Nephron progenitor cell (in vitro differentiated cells): ENCODE measurements at regions not wholly inside any gene's neighbourhood (a gene's known extent, or its start where the extent isn't known, plus 50 kb on each side); places are given as distances from the start of the nearest gene placed in this dataset.
"Not testable (repeated sequence)": the region's sequence is repeated elsewhere in the genome, so short reads cannot be mapped to it uniquely, and the experiment has no call there.

Source experiments
- DNase-seq: peaks from one replicate; pipeline ENCODE4 v3.0.0; 2021
- H3K27ac Mint-ChIP-seq: 2 replicates; pipeline ENCODE4 v1.8.0; 2021; ENCODE audit warnings: mild to moderate bottlenecking, moderate library complexity, mixed read lengths
- H3K27me3 Mint-ChIP-seq: 2 replicates; pipeline ENCODE4 v1.8.0; 2021; ENCODE audit warnings: mild to moderate bottlenecking, low read depth, mixed read lengths; ENCODE audit not compliant: poor library complexity
- H3K36me3 Mint-ChIP-seq: 2 replicates; pipeline ENCODE4 v1.8.0; 2021; ENCODE audit warnings: low read depth, mixed read lengths
- H3K4me1 Mint-ChIP-seq: 2 replicates; pipeline ENCODE4 v1.8.0; 2021; ENCODE audit warnings: mixed read lengths
- H3K4me3 Mint-ChIP-seq: 2 replicates; pipeline ENCODE4 v1.8.0; 2021; ENCODE audit warnings: mild to moderate bottlenecking, moderate library complexity, mixed read lengths
- H3K9me3 Mint-ChIP-seq: 2 replicates; pipeline ENCODE4 v1.8.0; 2021; ENCODE audit warnings: mild to moderate bottlenecking, moderate library complexity, mixed read lengths
- CTCF ChIP-seq: fragments of 200-600 bp; sonication (generic); IDR thresholded peaks from 2 replicates; pipeline ENCODE4 v1.5.0; 2021; ENCODE audit warnings: antibody characterized with exemption

GRCh38 chr1:80533775-80534334 is 1266.9 kb upstream of the ADGRL2 start:
- no peaks in the 10 kb centered on the region for H3K9me3 Mint-ChIP-seq
- no peak for DNase-seq
- H3K27ac Mint-ChIP-seq, result no peak overlapping the region
- H3K4me3 Mint-ChIP-seq, result no peak overlapping the region
- peaks cover 4% of the 10 kb centered on the region for H3K4me1 Mint-ChIP-seq
- H3K36me3 Mint-ChIP-seq, result no peaks in the 10 kb centered on the region
- TF ChIP-seq CTCF, result no peak
- no peaks in the 10 kb centered on the region for H3K27me3 Mint-ChIP-seq

GRCh38 chr1:80533093-80533492 is 1267.6 kb upstream of the ADGRL2 start:
- H3K27me3 Mint-ChIP-seq, result no peaks in the 10 kb centered on the region
- no peaks in the 10 kb centered on the region for H3K9me3 Mint-ChIP-seq
- TF ChIP-seq CTCF, result no peak
- H3K4me3 Mint-ChIP-seq, result no peak overlapping the region
- H3K4me1 Mint-ChIP-seq, result peaks cover 4% of the 10 kb centered on the region
- H3K27ac Mint-ChIP-seq, result no peak overlapping the region
- H3K36me3 Mint-ChIP-seq, result no peaks in the 10 kb centered on the region
- no peak for DNase-seq

GRCh38 chr1:80531182-80531581 is 1269.6 kb upstream of the ADGRL2 start:
- no peaks in the 10 kb centered on the region for H3K9me3 Mint-ChIP-seq

GRCh38 chr1:80529546-80529945 is 1271.2 kb upstream of the ADGRL2 start:
- Mint-ChIP-seq H3K27ac (no peak overlapping the region), H3K9me3 (no peaks in the 10 kb centered on the region), H3K4me3 (no peak overlapping the region), H3K27me3 (no peaks in the 10 kb centered on the region), H3K36me3 (no peaks in the 10 kb centered on the region), H3K4me1 (no peaks in the 10 kb centered on the region)
- DNase-seq, result no peak
- TF ChIP-seq CTCF, result no peak

More at GRCh38 chr1:80531182-80531581, 1269.6 kb upstream of the ADGRL2 start:
- Mint-ChIP-seq H3K36me3 (no peaks in the 10 kb centered on the region), H3K4me1 (peaks cover 4% of the 10 kb centered on the region), H3K4me3 (no peak overlapping the region), H3K27me3 (no peaks in the 10 kb centered on the region), H3K27ac (no peak overlapping the region)
- no peak for TF ChIP-seq CTCF
- no peak for DNase-seq

- no peaks in the 10 kb centered on the region for H3K36me3 Mint-ChIP-seq
- DNase-seq, result no peak
- TF ChIP-seq CTCF, result no peak
- no peak overlapping the region for H3K4me3 Mint-ChIP-seq
- peaks cover 3% of the 10 kb centered on the region for H3K27me3 Mint-ChIP-seq
- no peak overlapping the region for H3K27ac Mint-ChIP-seq
- no peaks in the 10 kb centered on the region for H3K4me1 Mint-ChIP-seq
- H3K9me3 Mint-ChIP-seq, result no peaks in the 10 kb centered on the region
Observed at GRCh38 chr1:80523861-80524260, 1276.9 kb upstream of the ADGRL2 start.

- not testable (repeated sequence) for H3K4me1 Mint-ChIP-seq, H3K27me3 Mint-ChIP-seq, H3K27ac Mint-ChIP-seq, H3K36me3 Mint-ChIP-seq, H3K4me3 Mint-ChIP-seq, DNase-seq, H3K9me3 Mint-ChIP-seq
Observed at GRCh38 chr1:80523071-80523470, 1277.7 kb upstream of the ADGRL2 start.
